ENCODE measurements at regions not wholly inside any gene's neighbourhood (a gene's known extent, or its start where the extent isn't known, plus 50 kb on each side); places are given as distances from the start of the nearest gene placed in this dataset.

DNA sequence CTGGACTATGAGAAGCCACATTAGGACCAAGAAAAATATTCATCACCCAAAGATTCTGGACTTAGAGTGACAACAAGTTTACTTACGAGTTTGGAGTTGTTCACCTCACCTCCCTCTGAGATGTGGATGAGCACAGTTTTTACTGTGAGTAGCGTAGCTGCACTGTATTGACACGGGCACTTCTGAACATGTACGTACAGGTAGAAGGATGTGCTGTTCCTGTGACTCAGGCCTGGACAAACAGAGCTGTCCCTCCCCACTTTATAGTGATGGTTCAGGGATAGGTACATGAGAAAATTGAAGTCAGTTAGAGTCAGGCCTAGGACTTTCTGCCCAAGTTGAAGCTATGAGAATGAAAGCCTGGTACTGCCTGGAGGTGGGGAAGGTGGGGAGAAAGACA, 80.9 kb upstream of the DYNC1I1 start:
- peaks cover 2% of the 10 kb centered on the region for H3K27me3 Mint-ChIP-seq (ENCODE audit: insufficient read depth, low read depth)
- H3K4me2 ChIP-seq = no peak overlapping the region
- TF ChIP-seq, protein P1, sequence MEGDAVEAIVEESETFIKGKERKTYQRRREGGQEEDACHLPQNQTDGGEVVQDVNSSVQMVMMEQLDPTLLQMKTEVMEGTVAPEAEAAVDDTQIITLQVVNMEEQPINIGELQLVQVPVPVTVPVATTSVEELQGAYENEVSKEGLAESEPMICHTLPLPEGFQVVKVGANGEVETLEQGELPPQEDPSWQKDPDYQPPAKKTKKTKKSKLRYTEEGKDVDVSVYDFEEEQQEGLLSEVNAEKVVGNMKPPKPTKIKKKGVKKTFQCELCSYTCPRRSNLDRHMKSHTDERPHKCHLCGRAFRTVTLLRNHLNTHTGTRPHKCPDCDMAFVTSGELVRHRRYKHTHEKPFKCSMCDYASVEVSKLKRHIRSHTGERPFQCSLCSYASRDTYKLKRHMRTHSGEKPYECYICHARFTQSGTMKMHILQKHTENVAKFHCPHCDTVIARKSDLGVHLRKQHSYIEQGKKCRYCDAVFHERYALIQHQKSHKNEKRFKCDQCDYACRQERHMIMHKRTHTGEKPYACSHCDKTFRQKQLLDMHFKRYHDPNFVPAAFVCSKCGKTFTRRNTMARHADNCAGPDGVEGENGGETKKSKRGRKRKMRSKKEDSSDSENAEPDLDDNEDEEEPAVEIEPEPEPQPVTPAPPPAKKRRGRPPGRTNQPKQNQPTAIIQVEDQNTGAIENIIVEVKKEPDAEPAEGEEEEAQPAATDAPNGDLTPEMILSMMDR (IDR thresholded peaks at IDR 0.05) = no peak
- no peak overlapping the region for H3K4me3 ChIP-seq
- H3K27ac ChIP-seq = no peak overlapping the region
- no peaks in the 10 kb centered on the region for H3K79me2 ChIP-seq (ENCODE audit: low read depth)
- peaks cover 16% of the 10 kb centered on the region for H3K4me1 Mint-ChIP-seq
- H3K4me3 Mint-ChIP-seq = no peak overlapping the region
- H2AFZ ChIP-seq (replicated peaks) = peak overlapping the region; percentile 60
- DNase-seq (ENCODE audit: low spot score) = no peak
- H3K4me1 ChIP-seq = peaks cover 3% of the 10 kb centered on the region
- H3K9ac ChIP-seq = no peak overlapping the region
- H3K9me3 Mint-ChIP-seq = no peaks in the 10 kb centered on the region
- H4K20me1 ChIP-seq (ENCODE audit: low read depth) = no peaks in the 10 kb centered on the region
- H3K36me3 ChIP-seq = no peaks in the 10 kb centered on the region
- no peaks in the 10 kb centered on the region for H3K36me3 Mint-ChIP-seq
- no peak overlapping the region for H3K27ac Mint-ChIP-seq
- H3K27me3 ChIP-seq = peaks cover 9% of the 10 kb centered on the region
- no peaks in the 10 kb centered on the region for H3F3A ChIP-seq (ENCODE audit: low read depth)
- H3K9me3 ChIP-seq (ENCODE audit: low read depth) = no peaks in the 10 kb centered on the region

DNA sequence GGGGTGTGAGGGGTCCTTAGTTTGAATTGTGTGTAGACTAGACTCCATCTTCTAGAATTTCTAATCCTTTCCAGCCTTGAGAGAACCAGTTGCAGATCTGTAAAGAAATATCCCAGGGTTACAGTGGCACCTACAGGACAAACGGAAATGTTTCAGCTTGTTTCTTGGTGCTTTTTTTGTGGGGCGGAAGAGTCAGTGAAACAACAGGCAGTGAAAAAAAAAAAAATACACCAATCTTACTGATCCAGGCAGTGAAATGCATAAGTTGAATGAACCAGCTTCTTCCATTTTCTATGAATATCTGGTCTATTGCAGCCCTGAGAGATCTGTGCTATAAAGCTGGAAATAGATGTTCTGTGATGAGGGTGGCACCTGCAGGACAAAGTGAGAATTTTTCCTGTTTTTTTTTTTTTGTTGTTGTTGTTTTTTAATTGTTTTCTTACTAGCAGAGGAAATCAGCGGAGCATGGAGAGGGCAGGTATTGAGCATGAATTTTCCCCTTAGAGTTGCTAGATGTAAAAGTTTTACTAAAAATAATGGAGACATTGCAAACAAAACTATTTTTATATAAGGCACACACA, 81.9 kb upstream of the DYNC1I1 start:
- H3K27ac Mint-ChIP-seq = no peak overlapping the region
- no peak overlapping the region for H3K27ac ChIP-seq
- peak overlapping the region; percentile 19 for H3K4me3 Mint-ChIP-seq
- H3K9me3 Mint-ChIP-seq = no peaks in the 10 kb centered on the region
- H3K27me3 Mint-ChIP-seq (ENCODE audit: insufficient read depth, low read depth) = peaks cover 2% of the 10 kb centered on the region
- peak overlapping the region; percentile 75 for H2AFZ ChIP-seq (replicated peaks)
- H3K79me2 ChIP-seq (ENCODE audit: low read depth) = no peaks in the 10 kb centered on the region
- peak overlapping the region; percentile 69 for H3K4me2 ChIP-seq
- no peaks in the 10 kb centered on the region for H3F3A ChIP-seq (ENCODE audit: low read depth)
- peaks cover 3% of the 10 kb centered on the region for H3K4me1 ChIP-seq
- peak overlapping the region; percentile 36 for H3K4me3 ChIP-seq
- no peak overlapping the region for H3K9ac ChIP-seq
- peaks cover under 1% of the 10 kb centered on the region for H3K27me3 ChIP-seq
- TF ChIP-seq, protein P1 (IDR thresholded peaks at IDR 0.05) = peak; percentile 71
- TF ChIP-seq EZH2phosphoT487 (IDR thresholded peaks at IDR 0.05) (no peak), EZH2 (IDR thresholded peaks at IDR 0.05) (no peak)
- no peaks in the 10 kb centered on the region for H3K36me3 Mint-ChIP-seq
- H3K4me1 Mint-ChIP-seq = peaks cover 16% of the 10 kb centered on the region
- H3K36me3 ChIP-seq = no peaks in the 10 kb centered on the region
- no peaks in the 10 kb centered on the region for H3K9me3 ChIP-seq (ENCODE audit: low read depth)
- H4K20me1 ChIP-seq (ENCODE audit: low read depth) = no peaks in the 10 kb centered on the region
- peak; percentile 63 for DNase-seq (ENCODE audit: low spot score)

DNA sequence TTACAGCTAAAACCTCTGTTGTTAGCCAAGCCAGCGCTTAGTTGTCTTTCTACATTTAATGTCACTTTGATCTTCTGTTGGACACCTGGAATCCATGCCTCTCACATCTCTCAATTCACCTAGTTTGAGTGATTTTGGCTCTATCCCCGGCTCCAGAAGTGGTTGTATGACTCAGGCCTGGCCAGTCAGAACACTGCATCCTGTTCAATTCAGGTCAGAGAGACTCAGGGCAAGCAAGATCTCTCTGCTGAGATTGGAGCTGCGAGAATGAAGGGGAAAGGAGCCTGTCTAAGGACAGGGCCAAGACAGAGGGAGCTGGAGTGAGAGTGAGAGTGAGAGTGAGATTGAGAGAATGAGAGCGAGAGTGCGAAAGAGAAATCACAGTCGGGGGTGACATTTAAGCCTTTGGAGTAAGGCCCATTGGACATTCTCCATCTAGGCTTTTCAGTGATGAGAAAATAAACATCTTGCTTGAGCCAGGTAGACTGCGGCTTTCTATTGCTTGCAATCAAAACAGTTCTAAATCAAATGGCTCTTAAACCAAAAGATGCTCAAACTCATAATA, 83.3 kb upstream of the DYNC1I1 start:
- no peaks in the 10 kb centered on the region for H3F3A ChIP-seq (ENCODE audit: low read depth)
- H3K9me3 ChIP-seq (ENCODE audit: low read depth) = no peaks in the 10 kb centered on the region
- H3K36me3 ChIP-seq = no peaks in the 10 kb centered on the region
- Mint-ChIP-seq H3K4me3 (no peak overlapping the region), H3K36me3 (no peaks in the 10 kb centered on the region), H3K4me1 (peaks cover 16% of the 10 kb centered on the region), H3K27me3 (ENCODE audit: insufficient read depth, low read depth) (peaks cover 2% of the 10 kb centered on the region), H3K9me3 (no peaks in the 10 kb centered on the region), H3K27ac (peak overlapping the region; percentile 53)
- TF ChIP-seq EZH2 (IDR thresholded peaks at IDR 0.05) = no peak
- no peak for TF ChIP-seq EZH2phosphoT487 (IDR thresholded peaks at IDR 0.05)
- TF ChIP-seq, protein P1 (IDR thresholded peaks at IDR 0.05) = no peak
- H3K79me2 ChIP-seq (ENCODE audit: low read depth) = no peaks in the 10 kb centered on the region
- H3K9ac ChIP-seq = no peak overlapping the region
- H3K4me2 ChIP-seq = no peak overlapping the region
- peak overlapping the region; percentile 90 for H2AFZ ChIP-seq (replicated peaks)
- no peak overlapping the region for H3K27ac ChIP-seq
- no peak for DNase-seq (ENCODE audit: low spot score)
- H3K27me3 ChIP-seq = no peaks in the 10 kb centered on the region
- H4K20me1 ChIP-seq (ENCODE audit: low read depth) = no peaks in the 10 kb centered on the region
- H3K4me3 ChIP-seq = no peak overlapping the region
- peaks cover 3% of the 10 kb centered on the region for H3K4me1 ChIP-seq
